T-helper 2 cell treated with Interferon-gamma antibody and Interleukin-4, amounts not matched to agents 5 μg/mL and 100 μg/mL, for 36 hours (primary cell): ENCODE measurements at regions not wholly inside any gene's neighbourhood (a gene's known extent, or its start where the extent isn't known, plus 50 kb on each side); places are given as distances from the start of the nearest gene placed in this dataset.
A peak's percentile ranks its signal among the peaks of the same experiment; 100 is the strongest.

ENCODE experiments used
- DNase-seq: peaks from one replicate; pipeline ENCODE4 v3.0.0; 2021; ENCODE audit warnings: low spot score
- H3K27ac Mint-ChIP-seq: one replicate; pipeline ENCODE4 v1.8.0; 2021; ENCODE audit warnings: mild to moderate bottlenecking, mixed read lengths
- H3K27me3 Mint-ChIP-seq: one replicate; pipeline ENCODE4 v1.8.0; 2021; ENCODE audit warnings: low read depth, mixed read lengths
- H3K36me3 Mint-ChIP-seq: one replicate; pipeline ENCODE4 v1.8.0; 2021; ENCODE audit warnings: low read depth, mixed read lengths
- H3K4me1 Mint-ChIP-seq: one replicate; pipeline ENCODE4 v1.8.0; 2021; ENCODE audit warnings: low read depth, mixed read lengths
- H3K4me3 Mint-ChIP-seq: one replicate; pipeline ENCODE4 v1.8.0; 2022; ENCODE audit warnings: mild to moderate bottlenecking, moderate library complexity, mixed read lengths
- H3K9me3 Mint-ChIP-seq: one replicate; pipeline ENCODE4 v1.8.0; 2021; ENCODE audit warnings: mixed read lengths

- peak; percentile 78 for DNase-seq
- Mint-ChIP-seq H3K4me3 (peak overlapping the region; percentile 84), H3K27ac (peak overlapping the region; percentile 85), H3K9me3 (no peaks in the 10 kb centered on the region), H3K4me1 (peaks cover 46% of the 10 kb centered on the region), H3K36me3 (peaks cover 27% of the 10 kb centered on the region), H3K27me3 (no peaks in the 10 kb centered on the region)
These were observed 231.9 kb downstream of the SEC14L1 start for GRCh38 chr17:77372444-77373298.

- Mint-ChIP-seq H3K9me3 (no peaks in the 10 kb centered on the region), H3K27me3 (no peaks in the 10 kb centered on the region), H3K4me3 (peak overlapping the region; percentile 90), H3K36me3 (peaks cover 35% of the 10 kb centered on the region), H3K4me1 (peaks cover 55% of the 10 kb centered on the region), H3K27ac (peak overlapping the region; percentile 93)
- peak; percentile 25 for DNase-seq
These were observed 232.8 kb downstream of the SEC14L1 start for GRCh38 chr17:77373299-77374169.

GRCh38 chr17:77374170-77374936 lies 233.6 kb downstream of the SEC14L1 start:
- Mint-ChIP-seq H3K4me3 (peak overlapping the region; percentile 90), H3K9me3 (no peaks in the 10 kb centered on the region), H3K27ac (peak overlapping the region; percentile 93), H3K4me1 (peaks cover 58% of the 10 kb centered on the region), H3K36me3 (peaks cover 36% of the 10 kb centered on the region), H3K27me3 (no peaks in the 10 kb centered on the region)
- peak; percentile 80 for DNase-seq

- Mint-ChIP-seq H3K36me3 (peaks cover 39% of the 10 kb centered on the region), H3K27ac (peak overlapping the region; percentile 93), H3K9me3 (no peaks in the 10 kb centered on the region), H3K27me3 (no peaks in the 10 kb centered on the region), H3K4me1 (peaks cover 58% of the 10 kb centered on the region), H3K4me3 (peak overlapping the region; percentile 90)
- no peak for DNase-seq
These were observed 234.5 kb downstream of the SEC14L1 start for GRCh38 chr17:77375108-77375916.

GRCh38 chr17:77375917-77376651 lies 235.3 kb downstream of the SEC14L1 start:
- H3K27me3 Mint-ChIP-seq, result no peaks in the 10 kb centered on the region
- peak; percentile 80 for DNase-seq
- peaks cover 57% of the 10 kb centered on the region for H3K4me1 Mint-ChIP-seq
- peaks cover 41% of the 10 kb centered on the region for H3K36me3 Mint-ChIP-seq
- H3K27ac Mint-ChIP-seq, result peak overlapping the region; percentile 93
- H3K9me3 Mint-ChIP-seq, result no peaks in the 10 kb centered on the region
- peak overlapping the region; percentile 90 for H3K4me3 Mint-ChIP-seq

- H3K36me3 Mint-ChIP-seq, result peaks cover 44% of the 10 kb centered on the region
- DNase-seq, result no peak
- no peaks in the 10 kb centered on the region for H3K9me3 Mint-ChIP-seq
- peak overlapping the region; percentile 90 for H3K4me3 Mint-ChIP-seq
- peaks cover 57% of the 10 kb centered on the region for H3K4me1 Mint-ChIP-seq
- peak overlapping the region; percentile 60 for H3K27ac Mint-ChIP-seq
- no peaks in the 10 kb centered on the region for H3K27me3 Mint-ChIP-seq
These were observed 236.3 kb downstream of the SEC14L1 start for GRCh38 chr17:77376795-77377709.

GRCh38 chr17:77377710-77378235 lies 237.0 kb downstream of the SEC14L1 start:
- no peaks in the 10 kb centered on the region for H3K9me3 Mint-ChIP-seq
- H3K36me3 Mint-ChIP-seq, result peaks cover 44% of the 10 kb centered on the region
- peak overlapping the region; percentile 45 for H3K27ac Mint-ChIP-seq
- peaks cover 59% of the 10 kb centered on the region for H3K4me1 Mint-ChIP-seq
- no peak for DNase-seq
- peak overlapping the region; percentile 90 for H3K4me3 Mint-ChIP-seq
- H3K27me3 Mint-ChIP-seq, result no peaks in the 10 kb centered on the region

- H3K4me1 Mint-ChIP-seq, result peaks cover 62% of the 10 kb centered on the region
- peak overlapping the region; percentile 7 for H3K4me3 Mint-ChIP-seq
- no peaks in the 10 kb centered on the region for H3K9me3 Mint-ChIP-seq
- DNase-seq, result no peak
- H3K27me3 Mint-ChIP-seq, result no peaks in the 10 kb centered on the region
- peak overlapping the region; percentile 20 for H3K27ac Mint-ChIP-seq
- peaks cover 50% of the 10 kb centered on the region for H3K36me3 Mint-ChIP-seq
These were observed 237.7 kb downstream of the SEC14L1 start for GRCh38 chr17:77378318-77379064.

GRCh38 chr17:77379065-77379428 lies 238.3 kb downstream of the SEC14L1 start:
- Mint-ChIP-seq H3K36me3 (peaks cover 52% of the 10 kb centered on the region), H3K4me1 (peaks cover 67% of the 10 kb centered on the region), H3K27ac (no peak overlapping the region), H3K27me3 (no peaks in the 10 kb centered on the region), H3K9me3 (no peaks in the 10 kb centered on the region), H3K4me3 (no peak overlapping the region)
- DNase-seq, result no peak

- H3K4me3 Mint-ChIP-seq, result no peak overlapping the region
- peaks cover 52% of the 10 kb centered on the region for H3K36me3 Mint-ChIP-seq
- H3K27ac Mint-ChIP-seq, result no peak overlapping the region
- H3K9me3 Mint-ChIP-seq, result no peaks in the 10 kb centered on the region
- peaks cover 71% of the 10 kb centered on the region for H3K4me1 Mint-ChIP-seq
- DNase-seq, result no peak
- no peaks in the 10 kb centered on the region for H3K27me3 Mint-ChIP-seq
These were observed 239.1 kb downstream of the SEC14L1 start for GRCh38 chr17:77379832-77380231.
